ENCODE measurements at regions not wholly inside any gene's neighbourhood (a gene's known extent, or its start where the extent isn't known, plus 50 kb on each side); places are given as distances from the start of the nearest gene placed in this dataset.

- Histone ChIP-seq H3K4me3 (ENCODE audit: insufficient read length, low read depth) (no peak overlapping the region), H3K4me1 (ENCODE audit: insufficient read depth, insufficient read length) (no peaks in the 10 kb centered on the region), H3K27me3 (ENCODE audit: insufficient read depth, insufficient read length) (no peaks in the 10 kb centered on the region), H3K36me3 (ENCODE audit: insufficient read depth, insufficient read length, low read length) (no peaks in the 10 kb centered on the region), H3K9ac (ENCODE audit: insufficient read length, low read depth) (no peak overlapping the region), H3K9me3 (ENCODE audit: insufficient read depth, low read length) (no peaks in the 10 kb centered on the region)
- no peak for DNase-seq (ENCODE audit: low read depth, low spot score)
- TF ChIP-seq ZNF274 (IDR thresholded peaks at IDR 0.05; ENCODE audit: low read depth, low read length), result no peak
- no peak for TF ChIP-seq YY1 (IDR thresholded peaks at IDR 0.05; ENCODE audit: insufficient read depth, insufficient read length)
- no peak for TF ChIP-seq SUZ12 (IDR thresholded peaks at IDR 0.05; ENCODE audit: extremely low read depth, insufficient read depth, insufficient read length)
These were observed 124.9 kb upstream of the CSNK1A1L start for GRCh38 chr13:37230346-37230745.

GRCh38 chr13:37229931-37230330 is 124.5 kb upstream of the CSNK1A1L start:
- TF ChIP-seq SUZ12 (IDR thresholded peaks at IDR 0.05; ENCODE audit: extremely low read depth, insufficient read depth, insufficient read length), result no peak
- no peak for TF ChIP-seq YY1 (IDR thresholded peaks at IDR 0.05; ENCODE audit: insufficient read depth, insufficient read length)
- no peak for TF ChIP-seq ZNF274 (IDR thresholded peaks at IDR 0.05; ENCODE audit: low read depth, low read length)
- no peaks in the 10 kb centered on the region for H3K9me3 ChIP-seq (ENCODE audit: insufficient read depth, low read length)
- H3K9ac ChIP-seq (ENCODE audit: insufficient read length, low read depth), result no peak overlapping the region
- no peaks in the 10 kb centered on the region for H3K36me3 ChIP-seq (ENCODE audit: insufficient read depth, insufficient read length, low read length)
- DNase-seq (ENCODE audit: low read depth, low spot score), result no peak
- H3K27me3 ChIP-seq (ENCODE audit: insufficient read depth, insufficient read length), result no peaks in the 10 kb centered on the region
- no peaks in the 10 kb centered on the region for H3K4me1 ChIP-seq (ENCODE audit: insufficient read depth, insufficient read length)
- H3K4me3 ChIP-seq (ENCODE audit: insufficient read length, low read depth), result no peak overlapping the region

GRCh38 chr13:37226971-37227370 is 121.5 kb upstream of the CSNK1A1L start:
- H3K9ac ChIP-seq (ENCODE audit: insufficient read length, low read depth), result no peak overlapping the region
- H3K36me3 ChIP-seq (ENCODE audit: insufficient read depth, insufficient read length, low read length), result no peaks in the 10 kb centered on the region
- no peak for DNase-seq (ENCODE audit: low read depth, low spot score)
- TF ChIP-seq ZNF274 (IDR thresholded peaks at IDR 0.05; ENCODE audit: low read depth, low read length) (no peak), SUZ12 (IDR thresholded peaks at IDR 0.05; ENCODE audit: extremely low read depth, insufficient read depth, insufficient read length) (no peak), YY1 (IDR thresholded peaks at IDR 0.05; ENCODE audit: insufficient read depth, insufficient read length) (no peak)
- H3K27me3 ChIP-seq (ENCODE audit: insufficient read depth, insufficient read length), result no peaks in the 10 kb centered on the region
- H3K9me3 ChIP-seq (ENCODE audit: insufficient read depth, low read length), result no peaks in the 10 kb centered on the region
- no peaks in the 10 kb centered on the region for H3K4me1 ChIP-seq (ENCODE audit: insufficient read depth, insufficient read length)
- no peak overlapping the region for H3K4me3 ChIP-seq (ENCODE audit: insufficient read length, low read depth)

GRCh38 chr13:37225414-37226070 is 120.1 kb upstream of the CSNK1A1L start:
- H3K9me3 ChIP-seq (ENCODE audit: insufficient read depth, low read length), result no peaks in the 10 kb centered on the region
- DNase-seq (ENCODE audit: low read depth, low spot score), result no peak
- H3K4me1 ChIP-seq (ENCODE audit: insufficient read depth, insufficient read length), result no peaks in the 10 kb centered on the region
- H3K4me3 ChIP-seq (ENCODE audit: insufficient read length, low read depth), result no peak overlapping the region
- TF ChIP-seq SUZ12 (IDR thresholded peaks at IDR 0.05; ENCODE audit: extremely low read depth, insufficient read depth, insufficient read length) (no peak), YY1 (IDR thresholded peaks at IDR 0.05; ENCODE audit: insufficient read depth, insufficient read length) (no peak)
- H3K27me3 ChIP-seq (ENCODE audit: insufficient read depth, insufficient read length), result no peaks in the 10 kb centered on the region
- no peaks in the 10 kb centered on the region for H3K36me3 ChIP-seq (ENCODE audit: insufficient read depth, insufficient read length, low read length)
- H3K9ac ChIP-seq (ENCODE audit: insufficient read length, low read depth), result no peak overlapping the region

GRCh38 chr13:37216331-37216730 is 110.9 kb upstream of the CSNK1A1L start:
- H3K9ac ChIP-seq (ENCODE audit: insufficient read length, low read depth), result no peak overlapping the region
- H3K9me3 ChIP-seq (ENCODE audit: insufficient read depth, low read length), result no peaks in the 10 kb centered on the region
- no peaks in the 10 kb centered on the region for H3K4me1 ChIP-seq (ENCODE audit: insufficient read depth, insufficient read length)
- no peak for DNase-seq (ENCODE audit: low read depth, low spot score)
- H3K4me3 ChIP-seq (ENCODE audit: insufficient read length, low read depth), result no peak overlapping the region
- TF ChIP-seq YY1 (IDR thresholded peaks at IDR 0.05; ENCODE audit: insufficient read depth, insufficient read length), result no peak
- no peak for TF ChIP-seq SUZ12 (IDR thresholded peaks at IDR 0.05; ENCODE audit: extremely low read depth, insufficient read depth, insufficient read length)
- no peak for TF ChIP-seq ZNF274 (IDR thresholded peaks at IDR 0.05; ENCODE audit: low read depth, low read length)
- no peaks in the 10 kb centered on the region for H3K36me3 ChIP-seq (ENCODE audit: insufficient read depth, insufficient read length, low read length)
- no peaks in the 10 kb centered on the region for H3K27me3 ChIP-seq (ENCODE audit: insufficient read depth, insufficient read length)

- Histone ChIP-seq H3K36me3 (ENCODE audit: insufficient read depth, insufficient read length, low read length) (no peaks in the 10 kb centered on the region), H3K27me3 (ENCODE audit: insufficient read depth, insufficient read length) (no peaks in the 10 kb centered on the region), H3K9ac (ENCODE audit: insufficient read length, low read depth) (no peak overlapping the region), H3K4me3 (ENCODE audit: insufficient read length, low read depth) (no peak overlapping the region), H3K9me3 (ENCODE audit: insufficient read depth, low read length) (no peaks in the 10 kb centered on the region), H3K4me1 (ENCODE audit: insufficient read depth, insufficient read length) (no peaks in the 10 kb centered on the region)
- no peak for DNase-seq (ENCODE audit: low read depth, low spot score)
- no peak for TF ChIP-seq ZNF274 (IDR thresholded peaks at IDR 0.05; ENCODE audit: low read depth, low read length)
- TF ChIP-seq YY1 (IDR thresholded peaks at IDR 0.05; ENCODE audit: insufficient read depth, insufficient read length), result no peak
- TF ChIP-seq SUZ12 (IDR thresholded peaks at IDR 0.05; ENCODE audit: extremely low read depth, insufficient read depth, insufficient read length), result no peak
These were observed 107.4 kb upstream of the CSNK1A1L start for GRCh38 chr13:37212826-37213225.

- no peaks in the 10 kb centered on the region for H3K4me1 ChIP-seq (ENCODE audit: insufficient read depth, insufficient read length)
- DNase-seq (ENCODE audit: low read depth, low spot score), result no peak
- TF ChIP-seq ZNF274 (IDR thresholded peaks at IDR 0.05; ENCODE audit: low read depth, low read length) (no peak), SUZ12 (IDR thresholded peaks at IDR 0.05; ENCODE audit: extremely low read depth, insufficient read depth, insufficient read length) (no peak), YY1 (IDR thresholded peaks at IDR 0.05; ENCODE audit: insufficient read depth, insufficient read length) (no peak)
- no peak overlapping the region for H3K4me3 ChIP-seq (ENCODE audit: insufficient read length, low read depth)
- H3K9me3 ChIP-seq (ENCODE audit: insufficient read depth, low read length), result no peaks in the 10 kb centered on the region
- no peak overlapping the region for H3K9ac ChIP-seq (ENCODE audit: insufficient read length, low read depth)
- no peaks in the 10 kb centered on the region for H3K36me3 ChIP-seq (ENCODE audit: insufficient read depth, insufficient read length, low read length)
- H3K27me3 ChIP-seq (ENCODE audit: insufficient read depth, insufficient read length), result no peaks in the 10 kb centered on the region
These were observed 106.0 kb upstream of the CSNK1A1L start for GRCh38 chr13:37211487-37211886.

Data from NT2/D1 (cell line).